8988T (cell line): ENCODE measurements at regions not wholly inside any gene's neighbourhood (a gene's known extent, or its start where the extent isn't known, plus 50 kb on each side); places are given as distances from the start of the nearest gene placed in this dataset.
"Not testable (repeated sequence)": the region's sequence is repeated elsewhere in the genome, so short reads cannot be mapped to it uniquely, and the experiment has no call there.

Experiments used
- DNase-seq: peaks from one replicate; pipeline ENCODE4 v3.0.0; 2011

DNA sequence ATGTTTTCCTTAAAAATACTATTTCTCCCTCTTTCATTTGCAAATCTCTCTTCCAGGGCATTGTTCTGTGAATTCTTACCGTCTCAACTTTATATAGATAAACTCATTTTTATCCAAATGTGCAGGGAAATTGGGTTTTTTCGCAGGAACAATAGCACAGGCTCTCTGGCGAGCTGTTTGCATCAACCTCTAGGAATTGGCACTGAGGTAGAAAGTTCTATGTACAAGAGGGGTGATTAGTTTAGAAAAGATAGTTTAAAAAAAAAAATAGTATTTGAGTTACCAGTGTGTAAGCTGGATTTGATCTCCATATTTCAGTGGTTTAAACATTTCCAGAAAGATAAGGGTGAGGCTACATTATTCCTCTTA lies 129.7 kb upstream of the BTN3A2 start:
- DNase-seq, result no peak

GRCh38 chr6:26239415-26239814 lies 125.6 kb upstream of the BTN3A2 start:
- not testable (repeated sequence) for DNase-seq

GRCh38 chr6:26240157-26241032 lies 124.6 kb upstream of the BTN3A2 start:
- DNase-seq, result no peak

- no peak for DNase-seq
Observed at GRCh38 chr6:26241033-26241895, 123.7 kb upstream of the BTN3A2 start.

DNA sequence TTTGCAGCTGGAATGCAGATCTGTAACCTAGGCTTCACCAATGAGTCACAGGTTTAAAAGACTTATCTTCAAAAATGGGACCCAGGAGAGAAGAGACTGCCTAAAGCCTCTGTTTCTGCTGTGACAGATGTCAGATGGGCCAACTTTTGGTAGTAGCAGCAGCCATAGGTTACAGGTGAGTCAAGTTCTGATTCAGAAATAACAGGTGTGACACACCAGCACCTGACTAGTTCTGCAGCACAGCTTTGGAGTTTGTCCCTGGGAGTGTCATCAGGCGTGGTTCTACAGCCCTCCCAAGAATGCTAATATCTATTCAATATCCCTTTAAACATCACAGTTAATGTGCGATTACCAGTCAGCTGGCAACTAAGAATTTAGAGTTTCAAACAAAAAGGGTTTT lies 121.9 kb upstream of the BTN3A2 start:
- no peak for DNase-seq

DNA sequence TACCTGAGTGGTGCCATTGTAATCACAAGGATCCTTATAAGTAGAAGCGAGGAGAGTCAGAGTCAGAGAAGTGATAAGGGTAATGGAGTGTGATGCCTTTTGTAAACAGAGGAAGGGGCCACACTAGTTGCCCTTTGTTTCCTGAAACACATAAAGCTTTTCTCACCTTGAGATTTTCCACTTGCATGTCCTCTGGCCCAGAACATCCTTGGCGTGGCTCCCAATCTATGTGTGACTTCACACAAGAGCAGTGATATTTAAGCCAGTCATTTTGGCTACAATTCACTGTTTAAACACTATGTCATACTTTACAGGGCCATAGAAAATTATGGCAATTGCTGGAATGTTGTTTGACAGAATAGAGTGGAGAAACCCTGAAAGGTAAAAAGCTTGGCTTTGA lies 121.2 kb upstream of the BTN3A2 start:
- no peak for DNase-seq

DNA sequence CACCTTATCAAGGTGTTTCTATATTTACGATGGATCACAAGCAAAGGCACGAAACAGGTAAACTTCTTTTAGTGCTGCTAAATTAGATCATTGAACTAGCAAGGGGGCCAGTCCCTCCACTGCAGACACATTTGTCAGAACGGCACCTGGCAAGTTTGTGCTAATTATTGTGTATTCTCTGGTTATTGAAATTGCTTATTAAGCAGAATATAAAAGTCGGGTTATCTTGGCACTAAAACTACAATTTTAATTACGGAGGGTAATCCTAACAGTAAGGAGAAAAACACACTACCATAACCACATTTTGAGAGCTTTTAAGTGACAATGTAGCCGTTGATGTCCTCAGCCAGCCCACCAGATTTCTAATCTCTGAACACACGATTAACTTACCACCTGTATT lies 118.9 kb upstream of the BTN3A2 start:
- DNase-seq, result no peak

DNA sequence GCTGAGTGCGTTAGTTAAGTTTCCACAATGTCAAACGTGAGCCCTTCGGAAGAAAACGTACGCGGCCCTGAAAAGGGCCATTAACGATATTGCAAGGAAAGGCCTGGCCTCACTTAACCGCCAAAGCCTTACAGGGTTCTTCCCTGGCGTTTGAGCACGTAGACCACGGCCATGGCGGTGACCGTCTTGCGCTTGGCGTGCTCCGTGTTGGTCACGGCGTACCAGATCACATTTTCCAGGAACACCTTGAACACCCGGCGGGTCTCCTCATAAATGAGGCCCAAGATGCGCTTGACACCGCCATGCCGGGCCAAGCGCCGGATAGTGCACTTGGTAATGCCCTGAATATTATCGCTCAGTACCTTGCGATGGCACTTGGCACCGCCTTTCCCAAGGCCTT lies 118.4 kb upstream of the BTN3A2 start:
- DNase-seq, result no peak

DNA sequence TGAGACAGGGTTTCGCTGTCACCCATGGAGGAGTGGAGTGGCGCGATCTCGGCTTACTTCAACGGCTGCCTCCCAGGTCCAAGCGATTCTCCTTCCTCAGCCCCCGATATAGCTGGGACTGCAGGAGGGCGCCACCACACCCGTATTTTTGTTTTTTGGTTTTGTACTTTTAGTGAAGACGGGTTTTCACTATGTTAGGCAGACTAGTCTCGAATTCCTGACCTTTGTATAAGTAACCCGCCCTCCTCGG lies 115.4 kb upstream of the BTN3A2 start:
- no peak for DNase-seq

- DNase-seq, result no peak
Observed at GRCh38 chr6:26249957-26250697, 114.9 kb upstream of the BTN3A2 start.

- DNase-seq, result no peak
Observed at GRCh38 chr6:26250698-26251044, 114.3 kb upstream of the BTN3A2 start.

DNA sequence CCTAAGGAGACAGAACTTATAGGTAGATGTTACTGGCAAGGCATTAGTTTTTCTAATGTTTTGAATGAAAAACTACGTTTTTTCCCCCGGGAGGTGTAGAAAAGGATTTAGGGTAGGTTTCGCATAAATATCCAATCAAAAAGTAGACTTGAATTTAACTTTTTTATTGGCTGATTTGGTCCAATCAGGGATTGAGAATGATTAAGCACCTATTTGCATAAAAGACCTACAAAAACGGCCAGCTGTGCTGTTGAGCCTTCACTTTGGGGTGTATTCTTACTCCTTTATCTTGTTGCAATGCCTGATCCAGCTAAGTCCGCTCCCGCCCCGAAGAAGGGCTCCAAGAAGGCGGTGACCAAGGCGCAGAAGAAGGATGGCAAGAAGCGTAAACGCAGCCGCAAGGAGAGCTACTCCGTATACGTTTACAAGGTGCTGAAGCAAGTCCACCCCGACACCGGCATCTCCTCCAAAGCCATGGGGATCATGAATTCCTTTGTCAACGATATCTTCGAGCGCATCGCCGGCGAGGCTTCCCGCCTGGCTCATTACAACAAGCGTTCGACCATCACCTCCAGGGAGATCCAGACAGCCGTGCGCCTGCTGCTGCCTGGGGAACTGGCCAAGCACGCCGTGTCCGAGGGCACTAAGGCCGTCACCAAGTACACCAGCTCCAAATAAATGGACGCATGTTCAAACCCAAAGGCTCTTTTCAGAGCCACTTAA lies 113.5 kb upstream of the BTN3A2 start:
- no peak for DNase-seq

GRCh38 chr6:26252077-26252472 lies 112.9 kb upstream of the BTN3A2 start:
- no peak for DNase-seq

- no peak for DNase-seq
Observed at GRCh38 chr6:26254724-26255123, 110.3 kb upstream of the BTN3A2 start.

DNA sequence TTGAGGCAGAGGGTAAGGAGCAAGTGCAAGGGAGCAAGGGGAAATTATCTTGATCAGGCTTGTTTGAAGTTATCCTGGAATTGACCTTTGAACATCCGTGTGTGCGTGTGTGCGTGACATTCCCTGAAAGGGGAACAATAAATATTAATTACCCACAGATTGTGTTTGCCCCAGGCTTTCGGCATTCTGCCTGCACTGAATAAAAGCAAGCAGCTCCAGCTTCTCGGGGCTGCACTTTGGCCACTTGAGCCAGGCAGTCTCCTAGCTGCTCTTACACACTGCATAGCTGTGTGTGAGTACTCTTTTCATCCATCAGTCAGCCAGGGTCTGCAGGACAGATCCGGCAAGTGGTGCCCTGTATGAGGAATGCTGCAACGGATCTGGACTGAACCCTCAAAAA lies 107.7 kb upstream of the BTN3A2 start:
- no peak for DNase-seq

DNA sequence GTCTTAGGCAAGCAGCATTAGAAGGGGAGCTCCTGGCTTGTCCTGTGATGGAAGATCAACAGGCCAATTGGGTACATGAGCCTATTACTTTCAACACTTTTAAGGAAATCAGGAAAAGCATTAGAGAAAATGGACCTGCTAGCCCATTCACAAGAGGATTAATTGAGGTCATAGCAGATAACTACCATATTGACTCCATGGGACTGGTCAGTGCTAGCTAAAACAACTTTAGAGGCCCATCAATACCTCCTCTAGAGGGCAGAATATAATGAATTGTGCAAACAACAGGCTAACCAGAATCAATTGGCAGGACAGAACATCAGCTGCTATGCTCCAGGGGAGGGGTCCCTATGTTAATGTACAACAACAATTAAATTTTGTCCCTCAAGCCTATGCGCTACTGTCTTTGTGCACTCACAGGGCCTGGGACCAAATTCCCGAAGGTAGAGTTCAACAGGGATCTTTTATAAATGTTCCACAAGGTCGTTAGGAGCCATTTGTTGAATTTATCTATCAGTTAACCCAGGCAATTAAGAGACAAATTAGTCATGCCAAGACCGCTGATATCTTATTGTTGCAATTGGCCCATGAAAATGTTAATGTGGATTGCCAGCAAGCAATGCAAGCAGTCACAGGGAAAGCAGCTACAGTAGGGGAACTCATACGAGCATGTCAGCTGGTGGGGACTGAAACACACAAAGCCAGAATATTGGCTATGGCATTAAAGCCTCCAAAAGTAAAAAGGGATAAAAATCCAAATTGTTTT lies 106.6 kb upstream of the BTN3A2 start:
- no peak for DNase-seq

DNA sequence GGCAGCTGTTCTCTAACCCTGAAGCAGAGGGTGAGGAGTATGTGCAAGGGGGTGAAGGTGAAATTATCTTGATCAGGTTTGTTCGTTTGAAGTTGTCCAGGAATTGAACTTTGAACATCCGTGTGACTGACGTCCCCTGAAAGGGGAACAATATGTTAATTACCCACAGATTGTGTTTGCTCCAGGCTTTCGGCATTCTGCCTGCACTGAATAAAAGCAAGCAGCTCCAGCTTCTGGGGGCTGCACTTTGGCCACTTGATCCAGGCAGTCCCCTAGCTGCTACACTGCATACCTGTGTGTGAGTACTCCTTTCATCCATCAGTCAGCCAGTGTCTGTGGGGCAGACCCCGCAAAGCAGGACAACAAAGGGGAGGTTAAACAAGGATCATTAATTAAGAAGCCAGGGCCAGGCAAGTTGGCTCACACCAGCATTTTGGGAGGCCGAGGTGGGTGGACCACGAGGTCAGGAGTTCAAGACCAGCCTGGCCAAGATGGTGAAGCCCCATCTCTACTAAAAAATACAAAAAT lies 104.8 kb upstream of the BTN3A2 start:
- no peak for DNase-seq

- DNase-seq, result no peak
Observed at GRCh38 chr6:26260725-26261490, 104.1 kb upstream of the BTN3A2 start.

DNA sequence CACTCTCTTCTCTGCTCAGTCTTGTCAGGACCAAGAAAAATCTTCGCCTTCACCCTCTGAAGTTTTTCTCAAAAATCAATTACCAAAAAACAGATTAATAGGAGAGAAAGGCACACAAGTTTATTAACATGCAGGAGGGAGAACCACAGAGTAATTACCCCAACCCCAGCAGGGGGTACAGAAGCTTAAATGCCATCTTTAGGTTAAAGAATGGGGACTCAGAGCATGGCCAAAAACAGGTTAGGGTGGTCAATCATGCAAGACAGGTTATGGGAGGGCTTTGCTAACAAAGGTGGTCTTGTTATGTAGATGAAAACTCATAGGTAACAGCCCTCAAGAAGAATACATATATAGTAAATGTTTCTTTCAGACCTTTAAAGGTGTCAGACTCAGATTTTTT lies 100.5 kb upstream of the BTN3A2 start:
- no peak for DNase-seq

DNA sequence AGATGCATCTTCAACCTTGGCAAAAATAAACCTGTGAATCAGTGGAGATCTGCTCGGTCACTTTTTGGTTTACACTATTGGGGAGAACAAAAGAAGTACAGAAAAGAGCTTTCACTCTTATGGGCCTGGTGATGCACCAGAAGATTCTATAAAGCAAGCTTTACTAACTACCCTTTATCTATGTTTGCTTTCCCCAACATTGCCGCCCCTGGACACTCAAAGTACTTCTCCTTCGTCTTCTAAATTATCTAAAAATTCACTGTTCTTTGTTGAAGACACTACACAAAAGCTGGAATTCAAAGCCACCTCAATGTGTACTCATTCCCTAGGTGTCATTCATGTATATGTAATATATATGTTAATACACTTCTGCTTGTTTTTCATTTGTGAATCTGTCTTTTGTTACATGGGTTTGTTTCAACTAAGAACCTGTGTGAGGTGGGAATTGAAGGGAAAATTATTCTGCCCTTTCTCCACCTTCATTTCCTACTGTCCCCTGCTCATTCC lies 97.9 kb upstream of the BTN3A2 start:
- no peak for DNase-seq
